Fibroblast of lung (primary cell): ENCODE measurements at regions not wholly inside any gene's neighbourhood (a gene's known extent, or its start where the extent isn't known, plus 50 kb on each side); places are given as distances from the start of the nearest gene placed in this dataset.

ENCODE experiments used
- DNase-seq, 2 donors: peaks; one replicate each; pipeline versions ENCODE4 v3.0.0 to v3.0.0-alpha.2; 2010; ENCODE audit warnings: low read depth in 2 of 2
- H2AFZ ChIP-seq: 2 replicates; pipeline ENCODE4 v1.5.1; 2012; ENCODE audit warnings: low read length, control low read depth, inconsistent platforms
- H3K27ac ChIP-seq: 2 replicates; pipeline ENCODE4 v1.5.1; 2011; ENCODE audit warnings: low read length, control low read depth; ENCODE audit not compliant: insufficient read depth
- H3K27me3 ChIP-seq: 2 replicates; pipeline ENCODE4 v1.5.1; 2011; ENCODE audit warnings: mild to moderate bottlenecking, low read length; ENCODE audit not compliant: control insufficient read depth, insufficient read depth
- H3K36me3 ChIP-seq: 2 replicates; pipeline ENCODE4 v1.5.1; 2011; ENCODE audit warnings: low read length; ENCODE audit not compliant: control insufficient read depth, insufficient read depth
- H3K4me1 ChIP-seq: 2 replicates; pipeline ENCODE4 v1.5.1; 2011; ENCODE audit warnings: low read length; ENCODE audit not compliant: control insufficient read depth, insufficient read depth; ENCODE audit errors: extremely low read depth
- H3K4me2 ChIP-seq: 2 replicates; pipeline ENCODE4 v1.5.1; 2011; ENCODE audit warnings: low read length, control low read depth; ENCODE audit not compliant: insufficient read depth; ENCODE audit errors: extremely low read depth
- H3K4me3 ChIP-seq, 4 experiments: fragments of 200-600 bp in 1 of 4; sonication (generic) in 1 of 4; replicated peaks in 1 of 4; 2 replicates each; pipeline ENCODE4 v1.5.1; 2011 to 2016; ENCODE audit warnings: low read length in 4 of 4, low read depth in 3 of 4, mild to moderate bottlenecking in 3 of 4, control low read depth in 2 of 4, inconsistent platforms in 1 of 4, mixed read lengths in 1 of 4; ENCODE audit not compliant: insufficient read depth in 1 of 4; ENCODE audit errors: control extremely low read depth in 1 of 4
- H3K79me2 ChIP-seq: 2 replicates; pipeline ENCODE4 v1.5.1; 2012; ENCODE audit warnings: mild to moderate bottlenecking, low read length, inconsistent platforms; ENCODE audit not compliant: control insufficient read depth, insufficient read depth
- H3K9ac ChIP-seq: 2 replicates; pipeline ENCODE4 v1.5.1; 2011; ENCODE audit warnings: mild to moderate bottlenecking, low read length, control low read depth; ENCODE audit not compliant: insufficient read depth
- H3K9me3 ChIP-seq: 2 replicates; pipeline ENCODE4 v1.5.1; 2012; ENCODE audit warnings: low read depth, low read length; ENCODE audit not compliant: control insufficient read depth, insufficient read depth
- H4K20me1 ChIP-seq: 2 replicates; pipeline ENCODE4 v1.5.1; 2011; ENCODE audit warnings: low read length; ENCODE audit not compliant: control insufficient read depth, insufficient read depth; ENCODE audit errors: extremely low read depth
- EZH2 ChIP-seq: IDR thresholded peaks from 2 replicates; pipeline ENCODE4 v1.5.1; 2012; ENCODE audit warnings: low read length, control low read depth, mild to moderate bottlenecking; ENCODE audit errors: missing control alignments
- TF ChIP-seq, protein P1 (sequence below), 2 donors: IDR thresholded peaks in 1 of 2; conservative IDR thresholded peaks in 1 of 2; 1 replicate in 1 of 2; 2 replicates in 1 of 2; pipeline ENCODE4 v1.5.1; 2011 to 2012; ENCODE audit warnings: low read length in 2 of 2, control low read depth in 1 of 2, inconsistent platforms in 1 of 2, low read depth in 1 of 2, mild to moderate bottlenecking in 1 of 2

GRCh38 chr5:114122852-114123251, 239.0 kb upstream of the KCNN2 start:
- H4K20me1 ChIP-seq: no peaks in the 10 kb centered on the region

GRCh38 chr5:114123654-114124053, 238.2 kb upstream of the KCNN2 start:
- no peak overlapping the region for H3K4me2 ChIP-seq
- H3K79me2 ChIP-seq: no peaks in the 10 kb centered on the region
- H2AFZ ChIP-seq: no peak overlapping the region
- no peak for DNase-seq
- TF ChIP-seq, protein P1, sequence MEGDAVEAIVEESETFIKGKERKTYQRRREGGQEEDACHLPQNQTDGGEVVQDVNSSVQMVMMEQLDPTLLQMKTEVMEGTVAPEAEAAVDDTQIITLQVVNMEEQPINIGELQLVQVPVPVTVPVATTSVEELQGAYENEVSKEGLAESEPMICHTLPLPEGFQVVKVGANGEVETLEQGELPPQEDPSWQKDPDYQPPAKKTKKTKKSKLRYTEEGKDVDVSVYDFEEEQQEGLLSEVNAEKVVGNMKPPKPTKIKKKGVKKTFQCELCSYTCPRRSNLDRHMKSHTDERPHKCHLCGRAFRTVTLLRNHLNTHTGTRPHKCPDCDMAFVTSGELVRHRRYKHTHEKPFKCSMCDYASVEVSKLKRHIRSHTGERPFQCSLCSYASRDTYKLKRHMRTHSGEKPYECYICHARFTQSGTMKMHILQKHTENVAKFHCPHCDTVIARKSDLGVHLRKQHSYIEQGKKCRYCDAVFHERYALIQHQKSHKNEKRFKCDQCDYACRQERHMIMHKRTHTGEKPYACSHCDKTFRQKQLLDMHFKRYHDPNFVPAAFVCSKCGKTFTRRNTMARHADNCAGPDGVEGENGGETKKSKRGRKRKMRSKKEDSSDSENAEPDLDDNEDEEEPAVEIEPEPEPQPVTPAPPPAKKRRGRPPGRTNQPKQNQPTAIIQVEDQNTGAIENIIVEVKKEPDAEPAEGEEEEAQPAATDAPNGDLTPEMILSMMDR (conservative IDR thresholded peaks at IDR 0.05 in 1 of 2, IDR thresholded peaks at IDR 0.05 in 1 of 2; ENCODE audit: low read depth in 1 of 2, low read length in 2 of 2): no peak
- no peak for TF ChIP-seq EZH2
- no peak overlapping the region for H3K4me3 ChIP-seq
- H3K9ac ChIP-seq: no peak overlapping the region
- H3K27me3 ChIP-seq: no peaks in the 10 kb centered on the region
- H4K20me1 ChIP-seq: no peaks in the 10 kb centered on the region
- H3K27ac ChIP-seq: no peak overlapping the region
- no peaks in the 10 kb centered on the region for H3K9me3 ChIP-seq
- H3K36me3 ChIP-seq: no peaks in the 10 kb centered on the region
- H3K4me1 ChIP-seq: no peaks in the 10 kb centered on the region

More at GRCh38 chr5:114122852-114123251, 239.0 kb upstream of the KCNN2 start:
- no peak overlapping the region for H3K4me3 ChIP-seq
- no peaks in the 10 kb centered on the region for H3K79me2 ChIP-seq
- no peaks in the 10 kb centered on the region for H3K36me3 ChIP-seq
- no peak overlapping the region for H2AFZ ChIP-seq
- H3K4me1 ChIP-seq: no peaks in the 10 kb centered on the region
- H3K9me3 ChIP-seq: no peaks in the 10 kb centered on the region
- no peak overlapping the region for H3K9ac ChIP-seq
- no peak overlapping the region for H3K27ac ChIP-seq
- H3K27me3 ChIP-seq: no peaks in the 10 kb centered on the region
- TF ChIP-seq, protein P1 (conservative IDR thresholded peaks at IDR 0.05 in 1 of 2, IDR thresholded peaks at IDR 0.05 in 1 of 2; ENCODE audit: low read depth in 1 of 2, low read length in 2 of 2): no peak
- no peak for TF ChIP-seq EZH2
- no peak overlapping the region for H3K4me2 ChIP-seq
- DNase-seq: no peak

- no peak overlapping the region for H3K4me3 ChIP-seq
- no peaks in the 10 kb centered on the region for H3K36me3 ChIP-seq
- no peak overlapping the region for H3K27ac ChIP-seq
- no peaks in the 10 kb centered on the region for H4K20me1 ChIP-seq
- H3K4me2 ChIP-seq: no peak overlapping the region
- no peaks in the 10 kb centered on the region for H3K4me1 ChIP-seq
- H3K9me3 ChIP-seq: no peaks in the 10 kb centered on the region
- DNase-seq: no peak
- TF ChIP-seq, protein P1 (conservative IDR thresholded peaks at IDR 0.05 in 1 of 2, IDR thresholded peaks at IDR 0.05 in 1 of 2; ENCODE audit: low read depth in 1 of 2, low read length in 2 of 2): no peak
- TF ChIP-seq EZH2: no peak
- H3K27me3 ChIP-seq: no peaks in the 10 kb centered on the region
- H3K9ac ChIP-seq: no peak overlapping the region
- no peaks in the 10 kb centered on the region for H3K79me2 ChIP-seq
- no peak overlapping the region for H2AFZ ChIP-seq
Measured at GRCh38 chr5:114146398-114146797, 215.5 kb upstream of the KCNN2 start.
